ENCODE measurements at regions not wholly inside any gene's neighbourhood (a gene's known extent, or its start where the extent isn't known, plus 50 kb on each side); places are given as distances from the start of the nearest gene placed in this dataset.
"Not testable (repeated sequence)": the region's sequence is repeated elsewhere in the genome, so short reads cannot be mapped to it uniquely, and the experiment has no call there.

- no peak for DNase-seq (ENCODE audit: low read depth in 3 of 3, low spot score in 2 of 3)
Observed at GRCh38 chr13:84137292-84137691, 255.0 kb upstream of the SLITRK1 start.

GRCh38 chr13:84136582-84136981 lies 254.3 kb upstream of the SLITRK1 start:
- no peak for DNase-seq (ENCODE audit: low read depth in 3 of 3, low spot score in 2 of 3)

- no peak for DNase-seq (ENCODE audit: low read depth in 3 of 3, low spot score in 2 of 3)
Observed at GRCh38 chr13:84132491-84132890, 250.2 kb upstream of the SLITRK1 start.

- no peak for DNase-seq (ENCODE audit: low read depth in 3 of 3, low spot score in 2 of 3)
Observed at GRCh38 chr13:84131249-84131648, 249.0 kb upstream of the SLITRK1 start.

- DNase-seq (ENCODE audit: low read depth in 3 of 3, low spot score in 2 of 3), result no peak
Observed at GRCh38 chr13:84130495-84131114, 248.3 kb upstream of the SLITRK1 start.

- DNase-seq (ENCODE audit: low read depth in 3 of 3, low spot score in 2 of 3), result no peak
Observed at GRCh38 chr13:84129966-84130365, 247.7 kb upstream of the SLITRK1 start.

GRCh38 chr13:84127597-84128128 lies 245.4 kb upstream of the SLITRK1 start:
- no peak for DNase-seq (ENCODE audit: low read depth in 3 of 3, low spot score in 2 of 3)

GRCh38 chr13:84126671-84127171 lies 244.4 kb upstream of the SLITRK1 start:
- no peak for DNase-seq (ENCODE audit: low read depth in 3 of 3, low spot score in 2 of 3)

GRCh38 chr13:84121456-84121855 lies 239.2 kb upstream of the SLITRK1 start:
- no peak for DNase-seq (ENCODE audit: low read depth in 3 of 3, low spot score in 2 of 3)

GRCh38 chr13:84118839-84119409 lies 236.7 kb upstream of the SLITRK1 start:
- DNase-seq (ENCODE audit: low read depth in 3 of 3, low spot score in 2 of 3), result no peak

GRCh38 chr13:84098273-84098672 lies 216.0 kb upstream of the SLITRK1 start:
- no peak for DNase-seq (ENCODE audit: low read depth in 3 of 3, low spot score in 2 of 3)

GRCh38 chr13:84097148-84097547 lies 214.9 kb upstream of the SLITRK1 start:
- DNase-seq (ENCODE audit: low read depth in 3 of 3, low spot score in 2 of 3), result no peak

GRCh38 chr13:84096216-84096615 lies 213.9 kb upstream of the SLITRK1 start:
- DNase-seq (ENCODE audit: low read depth in 3 of 3, low spot score in 2 of 3), result no peak

- DNase-seq (ENCODE audit: low read depth in 3 of 3, low spot score in 2 of 3), result no peak
Observed at GRCh38 chr13:84088996-84089395, 206.7 kb upstream of the SLITRK1 start.

- DNase-seq (ENCODE audit: low read depth in 3 of 3, low spot score in 2 of 3), result no peak
Observed at GRCh38 chr13:84086847-84087162, 204.5 kb upstream of the SLITRK1 start.

GRCh38 chr13:84086098-84086846 lies 204.0 kb upstream of the SLITRK1 start:
- DNase-seq (ENCODE audit: low read depth in 3 of 3, low spot score in 2 of 3), result not testable (repeated sequence)

- no peak for DNase-seq (ENCODE audit: low read depth in 3 of 3, low spot score in 2 of 3)
Observed at GRCh38 chr13:84082462-84082861, 200.2 kb upstream of the SLITRK1 start.

GRCh38 chr13:84080748-84081530 lies 198.7 kb upstream of the SLITRK1 start:
- no peak for DNase-seq (ENCODE audit: low read depth in 3 of 3, low spot score in 2 of 3)

GRCh38 chr13:84077271-84077670 lies 195.0 kb upstream of the SLITRK1 start:
- DNase-seq (ENCODE audit: low read depth in 3 of 3, low spot score in 2 of 3), result no peak

GRCh38 chr13:84076280-84076679 lies 194.0 kb upstream of the SLITRK1 start:
- no peak for DNase-seq (ENCODE audit: low read depth in 3 of 3, low spot score in 2 of 3)

- no peak for DNase-seq (ENCODE audit: low read depth in 3 of 3, low spot score in 2 of 3)
Observed at GRCh38 chr13:84050536-84050935, 168.3 kb upstream of the SLITRK1 start.
